Sigmoid colon (tissue), 6 donors: ENCODE measurements at regions not wholly inside any gene's neighbourhood (a gene's known extent, or its start where the extent isn't known, plus 50 kb on each side); places are given as distances from the start of the nearest gene placed in this dataset.
"Not testable (repeated sequence)": the region's sequence is repeated elsewhere in the genome, so short reads cannot be mapped to it uniquely, and the experiment has no call there.

Source experiments
- DNase-seq: peaks from one replicate; pipeline ENCODE4 v3.0.0-alpha.2; 2019
- H3K27ac ChIP-seq, 4 donors: fragments of 200-600 bp; sonication (generic); one replicate each; pipeline ENCODE4 v1.5.1; 2016 to 2019; ENCODE audit warnings: mild to moderate bottlenecking in 1 of 4
- H3K27me3 ChIP-seq, 3 donors: fragments of 200-600 bp; sonication (generic); one replicate each; pipeline ENCODE4 v1.5.1; 2019; ENCODE audit warnings: mild to moderate bottlenecking in 1 of 3
- H3K36me3 ChIP-seq, 4 donors: fragments of 200-600 bp; sonication (generic); one replicate each; pipeline ENCODE4 v1.5.1; 2016 to 2019
- H3K4me1 ChIP-seq, 4 donors: fragments of 200-600 bp; sonication (generic); one replicate each; pipeline ENCODE4 v1.5.1; 2017 to 2019
- H3K4me3 ChIP-seq, 4 donors: fragments of 200-600 bp; sonication (generic); one replicate each; pipeline ENCODE4 v1.5.1; 2017 to 2019; ENCODE audit warnings: mild to moderate bottlenecking in 2 of 4, moderate library complexity in 1 of 4
- H3K9me3 ChIP-seq, 4 donors: fragments of 200-600 bp in 3 of 4; sonication (generic) in 3 of 4; one replicate each; pipeline versions ENCODE4 v1.5.1 to v1.6.1; 2013 to 2019
- CTCF ChIP-seq, 4 experiments: fragments of 450-650 bp in 3 of 4; fragments of 200-600 bp in 1 of 4; IDR thresholded peaks; one replicate each; pipeline ENCODE4 v1.5.1; 2016 to 2019; ENCODE audit warnings: antibody characterized with exemption in 4 of 4, mild to moderate bottlenecking in 3 of 4, moderate library complexity in 2 of 4
- EP300 ChIP-seq, 4 donors: sonication (generic); formaldehyde crosslinking; IDR thresholded peaks; one replicate each; pipeline ENCODE4 v1.6.1; 2017; ENCODE audit warnings: antibody characterized with exemption in 4 of 4
- POLR2A ChIP-seq, 2 donors: fragments of 450-650 bp; IDR thresholded peaks; one replicate each; pipeline ENCODE4 v1.6.1; 2016; ENCODE audit warnings: antibody characterized with exemption in 2 of 2, mild to moderate bottlenecking in 2 of 2, moderate library complexity in 2 of 2
- POLR2AphosphoS5 ChIP-seq, 4 donors: sonication (generic); formaldehyde crosslinking; IDR thresholded peaks; one replicate each; pipeline ENCODE4 v1.6.1; 2017; ENCODE audit warnings: antibody characterized with exemption in 4 of 4
- WGBS, 2 donors: extraction: QIAGEN DNeasy Blood & Tissue Kit; methylation state at CpG; one replicate each; pipeline ENCODE4 v1.1.7; 2013; 5-methylcytosine and 5-hydroxymethylcytosine counted together
- intact Hi-C: fragments of 100-400 bp; cut with DNase I; formaldehyde crosslinking; loops from one replicate; pipeline ENCODE4 v1.15.1; 2023
- donor health status: healthy with polysubstance abuse.
- donor health status: healthy.

GRCh38 chr4:137909529-137910309 is 332.4 kb downstream of the SLC7A11 start:
- Histone ChIP-seq H3K27ac (no peak overlapping the region), H3K9me3 (no peaks in the 10 kb centered on the region), H3K27me3 (no peaks in the 10 kb centered on the region), H3K4me1 (no peaks in the 10 kb centered on the region), H3K36me3 (no peaks in the 10 kb centered on the region), H3K4me3 (no peak overlapping the region)
- no peak for DNase-seq
- 49 to 70% methylated on average over 8 of the region's 8 CpGs for WGBS, 2 donors
- no peak for TF ChIP-seq POLR2AphosphoS5 (IDR thresholded peaks at IDR 0.05)
- TF ChIP-seq CTCF (IDR thresholded peaks at IDR 0.05) = no peak
- TF ChIP-seq EP300 (IDR thresholded peaks at IDR 0.05) = no peak
- TF ChIP-seq POLR2A (IDR thresholded peaks at IDR 0.05) = no peak
- intact Hi-C loops = no loop called here

- intact Hi-C loops = no loop called here
- Histone ChIP-seq H3K36me3 (no peaks in the 10 kb centered on the region), H3K9me3 (no peaks in the 10 kb centered on the region), H3K4me1 (no peaks in the 10 kb centered on the region), H3K27ac (no peak overlapping the region), H3K27me3 (no peaks in the 10 kb centered on the region), H3K4me3 (no peak overlapping the region)
- DNase-seq = no peak
- TF ChIP-seq CTCF (IDR thresholded peaks at IDR 0.05) (no peak), POLR2AphosphoS5 (IDR thresholded peaks at IDR 0.05) (no peak), EP300 (IDR thresholded peaks at IDR 0.05) (no peak), POLR2A (IDR thresholded peaks at IDR 0.05) (no peak)
- 90 to 92% methylated on average over 4 of the region's 4 CpGs for WGBS, 2 donors
These were observed 336.2 kb downstream of the SLC7A11 start for GRCh38 chr4:137905930-137906329.

GRCh38 chr4:137901114-137901513 is 341.0 kb downstream of the SLC7A11 start:
- Histone ChIP-seq H3K27me3 (no peaks in the 10 kb centered on the region), H3K4me3 (no peak overlapping the region), H3K9me3 (no peaks in the 10 kb centered on the region), H3K36me3 (no peaks in the 10 kb centered on the region), H3K27ac (no peak overlapping the region), H3K4me1 (no peaks in the 10 kb centered on the region)
- no peak for DNase-seq
- intact Hi-C loops = no loop called here
- WGBS, 2 donors = 28 to 71% methylated on average over 1 of the region's 1 CpG
- TF ChIP-seq EP300 (IDR thresholded peaks at IDR 0.05) (no peak), POLR2AphosphoS5 (IDR thresholded peaks at IDR 0.05) (no peak), CTCF (IDR thresholded peaks at IDR 0.05) (no peak), POLR2A (IDR thresholded peaks at IDR 0.05) (no peak)

- Histone ChIP-seq H3K9me3 (no peaks in the 10 kb centered on the region), H3K27ac (no peak overlapping the region), H3K36me3 (no peaks in the 10 kb centered on the region), H3K4me3 (no peak overlapping the region), H3K27me3 (no peaks in the 10 kb centered on the region), H3K4me1 (no peaks in the 10 kb centered on the region)
- 82 to 89% methylated on average over 5 of the region's 5 CpGs for WGBS, 2 donors
- DNase-seq = no peak
- intact Hi-C loops = no loop called here
- no peak for TF ChIP-seq POLR2A (IDR thresholded peaks at IDR 0.05)
- no peak for TF ChIP-seq EP300 (IDR thresholded peaks at IDR 0.05)
- no peak for TF ChIP-seq CTCF (IDR thresholded peaks at IDR 0.05)
- no peak for TF ChIP-seq POLR2AphosphoS5 (IDR thresholded peaks at IDR 0.05)
These were observed 345.9 kb downstream of the SLC7A11 start for GRCh38 chr4:137896221-137896737.

- intact Hi-C loops, H3K9me3 ChIP-seq, H3K36me3 ChIP-seq, H3K4me1 ChIP-seq, H3K27me3 ChIP-seq, DNase-seq, H3K4me3 ChIP-seq, H3K27ac ChIP-seq: not testable (repeated sequence)
- 84 to 94% methylated on average over 1 of the region's 1 CpG for WGBS, 2 donors
These were observed 346.6 kb downstream of the SLC7A11 start for GRCh38 chr4:137895515-137895914.
